HG03108 (cell line): ENCODE measurements at regions not wholly inside any gene's neighbourhood (a gene's known extent, or its start where the extent isn't known, plus 50 kb on each side); places are given as distances from the start of the nearest gene placed in this dataset.
"Not testable (repeated sequence)": the region's sequence is repeated elsewhere in the genome, so short reads cannot be mapped to it uniquely, and the experiment has no call there.

Experiments
- ATAC-seq: cut with Tn5 transposase; IDR thresholded peaks from one replicate; pipeline ENCODE4 v1.9.1; 2021; ENCODE audit warnings: moderate library complexity; ENCODE audit not compliant: unreplicated experiment

- no peak for ATAC-seq
Measured at GRCh38 chr10:4639960-4640359, 186.0 kb upstream of the AKR1E2 start.

GRCh38 chr10:4638099-4638498, 187.9 kb upstream of the AKR1E2 start:
- ATAC-seq: no peak

GRCh38 chr10:4637657-4638056, 188.3 kb upstream of the AKR1E2 start:
- no peak for ATAC-seq

GRCh38 chr10:4635883-4636282, 190.1 kb upstream of the AKR1E2 start:
- ATAC-seq: no peak

- no peak for ATAC-seq
Measured at GRCh38 chr10:4635388-4635787, 190.6 kb upstream of the AKR1E2 start.

GRCh38 chr10:4633776-4634175, 192.2 kb upstream of the AKR1E2 start:
- ATAC-seq: no peak

- no peak for ATAC-seq
Measured at GRCh38 chr10:4633186-4633585, 192.8 kb upstream of the AKR1E2 start.

- no peak for ATAC-seq
Measured at GRCh38 chr10:4632757-4633156, 193.2 kb upstream of the AKR1E2 start.

- ATAC-seq: no peak
Measured at GRCh38 chr10:4626919-4627318, 199.1 kb upstream of the AKR1E2 start.

GRCh38 chr10:4623757-4624420, 202.1 kb upstream of the AKR1E2 start:
- ATAC-seq: no peak

GRCh38 chr10:4623200-4623599, 202.8 kb upstream of the AKR1E2 start:
- ATAC-seq: no peak

GRCh38 chr10:4622384-4622783, 203.6 kb upstream of the AKR1E2 start:
- ATAC-seq: no peak

GRCh38 chr10:4617589-4617988, 208.4 kb upstream of the AKR1E2 start:
- no peak for ATAC-seq

- ATAC-seq: no peak
Measured at GRCh38 chr10:4615042-4615441, 211.0 kb upstream of the AKR1E2 start.

- ATAC-seq: no peak
Measured at GRCh38 chr10:4609251-4609650, 216.8 kb upstream of the AKR1E2 start.

- no peak for ATAC-seq
Measured at GRCh38 chr10:4607681-4608080, 218.3 kb upstream of the AKR1E2 start.

- no peak for ATAC-seq
Measured at GRCh38 chr10:4606856-4607636, 219.0 kb upstream of the AKR1E2 start.

GRCh38 chr10:4602764-4603491, 223.1 kb upstream of the AKR1E2 start:
- no peak for ATAC-seq

GRCh38 chr10:4599471-4599870, 226.5 kb upstream of the AKR1E2 start:
- no peak for ATAC-seq

GRCh38 chr10:4597898-4598297, 228.1 kb upstream of the AKR1E2 start:
- ATAC-seq: not testable (repeated sequence)

- ATAC-seq: no peak
Measured at GRCh38 chr10:4596951-4597350, 229.1 kb upstream of the AKR1E2 start.
